ENCODE measurements at regions not wholly inside any gene's neighbourhood (a gene's known extent, or its start where the extent isn't known, plus 50 kb on each side); places are given as distances from the start of the nearest gene placed in this dataset.
"Not testable (repeated sequence)": the region's sequence is repeated elsewhere in the genome, so short reads cannot be mapped to it uniquely, and the experiment has no call there.

DNA sequence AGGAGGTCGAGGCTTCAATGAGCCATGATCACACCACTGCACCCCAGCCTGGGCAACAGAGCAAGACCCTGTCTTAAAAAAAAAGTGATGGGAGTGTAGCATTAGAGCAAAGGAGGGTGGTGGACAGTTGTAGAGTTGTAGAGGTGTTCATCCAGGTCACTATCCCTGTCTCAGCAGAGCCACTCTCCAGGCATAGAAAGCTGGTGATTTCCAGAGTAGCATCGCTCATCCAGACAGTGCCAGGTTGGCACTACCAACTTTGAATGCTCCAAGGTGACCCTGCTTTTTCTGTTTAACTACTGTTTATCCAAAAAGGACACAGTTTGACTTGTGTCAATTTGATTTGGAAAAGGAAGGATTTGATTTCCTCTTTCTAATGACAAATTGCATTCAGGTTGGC is 147.3 kb downstream of the USP46 start (continued):
- TF ChIP-seq RCOR1 (IDR thresholded peaks at IDR 0.05; ENCODE audit: low read depth, low read length) (no peak), SREBF2 (IDR thresholded peaks at IDR 0.05) (no peak)

DNA sequence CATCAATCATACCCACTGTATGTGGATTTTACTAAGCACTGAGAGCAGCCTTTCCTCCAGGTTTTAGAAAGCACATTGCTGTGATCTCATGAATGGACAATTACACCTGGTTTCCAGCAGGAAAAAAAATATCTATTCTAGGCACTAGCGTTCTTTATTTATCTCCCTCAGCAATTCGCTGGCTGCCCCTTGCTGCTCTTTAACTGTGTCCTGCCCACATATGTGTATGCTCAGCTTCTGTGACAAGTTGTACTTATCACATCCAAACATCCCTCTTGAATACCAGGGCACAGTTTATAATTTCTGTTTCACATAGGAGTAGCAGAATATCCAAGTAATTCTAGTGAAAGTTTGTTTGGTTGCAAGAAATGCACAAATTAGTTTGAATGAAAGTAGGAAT is 146.8 kb downstream of the USP46 start:
- POLR2A ChIA-PET, result no interaction called here
- CTCF ChIA-PET, result interaction anchor here (2.7 kb wide), 1 partner anchor 33 kb away, joined by 8 read pairs; no protein-coding TSS in a partner anchor
- H3K4me3 ChIP-seq, result no peak overlapping the region
- no peak for DNase-seq (ENCODE audit: low read depth in 1 of 2, low spot score in 1 of 2)
- H3K27ac ChIP-seq, result no peak overlapping the region
- no peak overlapping the region for H3K4me2 ChIP-seq
- H3K9me3 ChIP-seq, result no peaks in the 10 kb centered on the region
- WGBS (ENCODE audit: missing lambda C conversion rate), result 5% methylated on average over 2 of the region's 2 CpGs
- ATAC-seq, result no peak
- H3K4me1 ChIP-seq, result no peaks in the 10 kb centered on the region
- no peak for FAIRE-seq
- TF ChIP-seq, protein P1, sequence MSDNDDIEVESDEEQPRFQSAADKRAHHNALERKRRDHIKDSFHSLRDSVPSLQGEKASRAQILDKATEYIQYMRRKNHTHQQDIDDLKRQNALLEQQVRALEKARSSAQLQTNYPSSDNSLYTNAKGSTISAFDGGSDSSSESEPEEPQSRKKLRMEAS (IDR thresholded peaks at IDR 0.05), result no peak

DNA sequence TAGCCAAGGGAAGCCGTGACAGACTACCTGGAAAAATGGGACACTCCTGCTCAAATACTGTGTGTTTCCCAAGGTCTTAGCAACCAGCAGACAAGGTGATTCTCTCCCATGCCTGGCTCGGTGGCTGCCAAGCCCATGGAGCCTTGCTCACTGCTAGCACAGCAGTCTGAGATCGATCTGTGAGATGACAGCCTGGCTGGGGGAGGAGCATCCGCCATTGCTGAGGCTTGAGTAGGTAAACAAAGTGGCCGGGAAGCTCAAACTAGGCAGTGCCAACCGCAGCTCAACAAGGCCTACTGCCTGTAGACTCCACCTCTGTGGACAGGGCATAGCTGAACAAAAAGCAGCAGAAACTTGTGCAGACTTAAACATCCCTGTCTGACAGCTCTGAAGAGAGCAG is 137.0 kb downstream of the USP46 start:
- FAIRE-seq; DNase-seq (ENCODE audit: low read depth in 1 of 2, low spot score in 1 of 2); POLR2A ChIA-PET; H3K4me3 ChIP-seq; H3K4me2 ChIP-seq; H3K9me3 ChIP-seq; H3K4me1 ChIP-seq; H3K27ac ChIP-seq; ATAC-seq: not testable (repeated sequence)
- CTCF ChIA-PET, result interaction anchor here (2.3 kb wide), 1 partner anchor 23 kb away, joined by 4 read pairs; no protein-coding TSS in a partner anchor
- 24% methylated on average over 4 of the region's 6 CpGs for WGBS (ENCODE audit: missing lambda C conversion rate)

DNA sequence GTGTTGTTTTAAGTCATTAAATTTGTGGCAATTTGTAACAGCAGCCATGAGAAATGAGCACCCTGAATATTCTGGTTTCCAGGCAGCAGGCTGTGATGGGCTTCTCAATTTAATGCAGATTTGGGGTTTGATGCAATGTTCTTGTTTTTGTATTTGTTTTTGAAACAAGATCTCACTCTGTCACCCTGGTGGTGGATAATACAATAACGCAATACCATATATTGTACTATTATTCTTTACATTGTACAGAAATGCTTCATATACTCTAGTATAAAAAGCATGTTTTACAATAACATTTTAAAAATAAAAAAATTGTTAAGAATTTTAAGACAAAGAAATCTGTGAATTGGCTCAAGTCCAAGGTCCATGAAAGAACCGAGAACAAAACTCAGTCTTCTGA is 129.1 kb downstream of the USP46 start:
- H3K9me3 ChIP-seq, result no peaks in the 10 kb centered on the region
- no peak overlapping the region for H3K4me2 ChIP-seq
- 39% methylated on average over 2 of the region's 2 CpGs for WGBS (ENCODE audit: missing lambda C conversion rate)
- no peak for FAIRE-seq
- no peak for ATAC-seq
- CTCF ChIA-PET, result no interaction called here
- no peaks in the 10 kb centered on the region for H3K4me1 ChIP-seq
- DNase-seq (ENCODE audit: low read depth in 1 of 2, low spot score in 1 of 2), result no peak
- H3K4me3 ChIP-seq, result no peak overlapping the region
- POLR2A ChIA-PET, result no interaction called here
- no peak overlapping the region for H3K27ac ChIP-seq
- TF ChIP-seq JUN (IDR thresholded peaks at IDR 0.05) (no peak), MAZ (IDR thresholded peaks at IDR 0.05; ENCODE audit: borderline replicate concordance, low read depth, low read length) (no peak), RAD21 (conservative IDR thresholded peaks at IDR 0.05 in 1 of 2, IDR thresholded peaks at IDR 0.05 in 1 of 2) (no peak), ZSCAN20 (CRISPR knock-in tag; IDR thresholded peaks at IDR 0.05) (no peak), RARB (CRISPR knock-in tag; IDR thresholded peaks at IDR 0.05) (no peak), MAFK (IDR thresholded peaks at IDR 0.05; ENCODE audit: partially characterized antibody) (no peak), TP53 (CRISPR knock-in tag; IDR thresholded peaks at IDR 0.05) (no peak), ZC3H11A (IDR thresholded peaks at IDR 0.05) (no peak), SMC3 (IDR thresholded peaks at IDR 0.05) (no peak), KDM1A (IDR thresholded peaks at IDR 0.05; ENCODE audit: low read depth) (no peak), CHD2 (IDR thresholded peaks at IDR 0.05; ENCODE audit: low read length, partially characterized antibody) (no peak), CEBPB (IDR thresholded peaks at IDR 0.05) (no peak), NFE2L2 (conservative IDR thresholded peaks at IDR 0.05; ENCODE audit: low read length) (no peak), TFCP2L1 (CRISPR knock-in tag; IDR thresholded peaks at IDR 0.05) (no peak), HOXB5 (CRISPR knock-in tag; IDR thresholded peaks at IDR 0.05) (no peak), JUNB (IDR thresholded peaks at IDR 0.05) (no peak)
- TF ChIP-seq, protein P2, sequence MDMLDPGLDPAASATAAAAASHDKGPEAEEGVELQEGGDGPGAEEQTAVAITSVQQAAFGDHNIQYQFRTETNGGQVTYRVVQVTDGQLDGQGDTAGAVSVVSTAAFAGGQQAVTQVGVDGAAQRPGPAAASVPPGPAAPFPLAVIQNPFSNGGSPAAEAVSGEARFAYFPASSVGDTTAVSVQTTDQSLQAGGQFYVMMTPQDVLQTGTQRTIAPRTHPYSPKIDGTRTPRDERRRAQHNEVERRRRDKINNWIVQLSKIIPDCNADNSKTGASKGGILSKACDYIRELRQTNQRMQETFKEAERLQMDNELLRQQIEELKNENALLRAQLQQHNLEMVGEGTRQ (IDR thresholded peaks at IDR 0.05), result no peak
- TF ChIP-seq, protein P3, sequence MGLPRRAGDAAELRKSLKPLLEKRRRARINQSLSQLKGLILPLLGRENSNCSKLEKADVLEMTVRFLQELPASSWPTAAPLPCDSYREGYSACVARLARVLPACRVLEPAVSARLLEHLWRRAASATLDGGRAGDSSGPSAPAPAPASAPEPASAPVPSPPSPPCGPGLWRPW (IDR thresholded peaks at IDR 0.05), result no peak

DNA sequence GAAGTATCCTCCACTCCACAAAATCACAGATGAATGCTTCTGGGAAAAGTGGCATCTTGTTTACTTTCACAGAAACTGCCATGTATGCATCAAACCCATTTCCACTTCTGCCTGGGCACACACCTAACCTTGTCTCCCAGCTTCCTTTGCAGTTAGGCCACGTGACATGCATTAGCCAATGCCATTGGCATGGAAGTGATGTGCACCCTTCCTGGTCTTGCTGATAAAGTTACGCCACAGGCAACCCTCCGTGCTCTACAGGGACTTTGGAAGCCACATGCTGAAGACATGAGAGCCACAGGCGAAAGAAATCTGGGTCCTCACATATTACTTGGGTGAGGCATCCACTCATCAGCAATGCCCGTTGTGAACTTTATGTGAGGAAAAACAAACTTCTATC is 123.3 kb downstream of the USP46 start:
- no peak for DNase-seq (ENCODE audit: low read depth in 1 of 2, low spot score in 1 of 2)
- 55% methylated on average over 5 of the region's 5 CpGs for WGBS (ENCODE audit: missing lambda C conversion rate)
- H3K4me2 ChIP-seq, result no peak overlapping the region
- no peak overlapping the region for H3K4me3 ChIP-seq
- H3K4me1 ChIP-seq, result no peaks in the 10 kb centered on the region
- no peak for ATAC-seq
- FAIRE-seq, result no peak
- TF ChIP-seq, protein P4, sequence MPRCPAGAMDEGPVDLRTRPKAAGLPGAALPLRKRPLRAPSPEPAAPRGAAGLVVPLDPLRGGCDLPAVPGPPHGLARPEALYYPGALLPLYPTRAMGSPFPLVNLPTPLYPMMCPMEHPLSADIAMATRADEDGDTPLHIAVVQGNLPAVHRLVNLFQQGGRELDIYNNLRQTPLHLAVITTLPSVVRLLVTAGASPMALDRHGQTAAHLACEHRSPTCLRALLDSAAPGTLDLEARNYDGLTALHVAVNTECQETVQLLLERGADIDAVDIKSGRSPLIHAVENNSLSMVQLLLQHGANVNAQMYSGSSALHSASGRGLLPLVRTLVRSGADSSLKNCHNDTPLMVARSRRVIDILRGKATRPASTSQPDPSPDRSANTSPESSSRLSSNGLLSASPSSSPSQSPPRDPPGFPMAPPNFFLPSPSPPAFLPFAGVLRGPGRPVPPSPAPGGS (IDR thresholded peaks at IDR 0.05), result no peak
- TF ChIP-seq NPAS2 (CRISPR knock-in tag; IDR thresholded peaks at IDR 0.05; ENCODE audit: borderline replicate concordance), result no peak
- no peak for TF ChIP-seq ESRRA (IDR thresholded peaks at IDR 0.05; ENCODE audit: borderline replicate concordance, low read length)
- TF ChIP-seq MAZ (IDR thresholded peaks at IDR 0.05; ENCODE audit: borderline replicate concordance, low read depth, low read length), result no peak
- TF ChIP-seq KDM1A (IDR thresholded peaks at IDR 0.05; ENCODE audit: low read depth), result no peak
- TF ChIP-seq RCOR1 (IDR thresholded peaks at IDR 0.05; ENCODE audit: low read depth, low read length), result no peak
- no peak for TF ChIP-seq EHMT2 (IDR thresholded peaks at IDR 0.05; ENCODE audit: low read depth)
- TF ChIP-seq EP300 (IDR thresholded peaks at IDR 0.05), result no peak
- no peak for TF ChIP-seq GATA3 (IDR thresholded peaks at IDR 0.05; ENCODE audit: borderline replicate concordance)
- TF ChIP-seq, protein P3 (IDR thresholded peaks at IDR 0.05), result no peak
- no peak for TF ChIP-seq RFX5 (IDR thresholded peaks at IDR 0.05)
- ChIA-PET CTCF (interaction anchor here (0.6 kb wide), 1 partner anchor 10 kb away, joined by 4 read pairs; no protein-coding TSS in a partner anchor), POLR2A (no interaction called here)
- H3K27ac ChIP-seq, result no peak overlapping the region
- H3K9me3 ChIP-seq, result no peaks in the 10 kb centered on the region
